HG03045 (cell line): ENCODE measurements at regions not wholly inside any gene's neighbourhood (a gene's known extent, or its start where the extent isn't known, plus 50 kb on each side); places are given as distances from the start of the nearest gene placed in this dataset.
"Not testable (repeated sequence)": the region's sequence is repeated elsewhere in the genome, so short reads cannot be mapped to it uniquely, and the experiment has no call there.

ENCODE experiments used
- ATAC-seq: cut with Tn5 transposase; IDR thresholded peaks from one replicate; pipeline ENCODE4 v1.9.1; 2021; ENCODE audit warnings: mild to moderate bottlenecking, moderate library complexity; ENCODE audit not compliant: unreplicated experiment

GRCh38 chr2:228956701-228957474 is 314.2 kb downstream of the PID1 start:
- no peak for ATAC-seq

GRCh38 chr2:228949831-228950230 is 321.3 kb downstream of the PID1 start:
- no peak for ATAC-seq

- no peak for ATAC-seq
Measured at GRCh38 chr2:228945710-228946109, 325.4 kb downstream of the PID1 start.

- no peak for ATAC-seq
Measured at GRCh38 chr2:228942856-228943255, 328.2 kb downstream of the PID1 start.

GRCh38 chr2:228938629-228939028 is 332.5 kb downstream of the PID1 start:
- no peak for ATAC-seq

- ATAC-seq: no peak
Measured at GRCh38 chr2:228927028-228928010, 343.8 kb downstream of the PID1 start.

- no peak for ATAC-seq
Measured at GRCh38 chr2:228919808-228920207, 351.3 kb downstream of the PID1 start.

GRCh38 chr2:228917220-228917619 is 353.9 kb downstream of the PID1 start:
- no peak for ATAC-seq

GRCh38 chr2:228916416-228917090 is 354.5 kb downstream of the PID1 start:
- ATAC-seq: no peak

- ATAC-seq: no peak
Measured at GRCh38 chr2:228913176-228913575, 357.9 kb downstream of the PID1 start.

GRCh38 chr2:228910872-228911271 is 360.2 kb downstream of the PID1 start:
- ATAC-seq: not testable (repeated sequence)

- no peak for ATAC-seq
Measured at GRCh38 chr2:228902176-228902575, 368.9 kb downstream of the PID1 start.

GRCh38 chr2:228901531-228901930 is 369.6 kb downstream of the PID1 start:
- no peak for ATAC-seq

GRCh38 chr2:228878138-228878537 is 392.9 kb downstream of the PID1 start:
- no peak for ATAC-seq

GRCh38 chr2:228876276-228876675 is 394.8 kb downstream of the PID1 start:
- ATAC-seq: no peak

- no peak for ATAC-seq
Measured at GRCh38 chr2:228875152-228875900, 395.8 kb downstream of the PID1 start.

GRCh38 chr2:228871012-228871411 is 400.1 kb downstream of the PID1 start:
- ATAC-seq: no peak

- no peak for ATAC-seq
Measured at GRCh38 chr2:228869636-228870264, 401.3 kb downstream of the PID1 start.

GRCh38 chr2:228867406-228867805 is 403.7 kb downstream of the PID1 start:
- no peak for ATAC-seq

- no peak for ATAC-seq
Measured at GRCh38 chr2:228866781-228867180, 404.3 kb downstream of the PID1 start.
